ENCODE measurements at regions not wholly inside any gene's neighbourhood (a gene's known extent, or its start where the extent isn't known, plus 50 kb on each side); places are given as distances from the start of the nearest gene placed in this dataset.
"Not testable (repeated sequence)": the region's sequence is repeated elsewhere in the genome, so short reads cannot be mapped to it uniquely, and the experiment has no call there.

GRCh38 chr3:107222907-107223306 lies 154.3 kb upstream of the CCDC54 start:
- DNase-seq (ENCODE audit: low spot score) = no peak

- no peak for DNase-seq (ENCODE audit: low spot score)
Measured at GRCh38 chr3:107224026-107224596, 153.1 kb upstream of the CCDC54 start.

- DNase-seq (ENCODE audit: low spot score) = no peak
Measured at GRCh38 chr3:107227091-107227490, 150.1 kb upstream of the CCDC54 start.

- DNase-seq (ENCODE audit: low spot score) = not testable (repeated sequence)
Measured at GRCh38 chr3:107233877-107234276, 143.4 kb upstream of the CCDC54 start.

GRCh38 chr3:107235193-107235927 lies 141.9 kb upstream of the CCDC54 start:
- DNase-seq (ENCODE audit: low spot score) = no peak

- peak; percentile 67 for DNase-seq (ENCODE audit: low spot score)
Measured at GRCh38 chr3:107235928-107236315, 141.3 kb upstream of the CCDC54 start.

GRCh38 chr3:107236655-107237337 lies 140.4 kb upstream of the CCDC54 start:
- no peak for DNase-seq (ENCODE audit: low spot score)

- no peak for DNase-seq (ENCODE audit: low spot score)
Measured at GRCh38 chr3:107238787-107239186, 138.5 kb upstream of the CCDC54 start.

- no peak for DNase-seq (ENCODE audit: low spot score)
Measured at GRCh38 chr3:107239703-107240102, 137.5 kb upstream of the CCDC54 start.

- DNase-seq (ENCODE audit: low spot score) = peak; percentile 56
Measured at GRCh38 chr3:107240183-107241091, 136.8 kb upstream of the CCDC54 start.

GRCh38 chr3:107241217-107241616 lies 136.0 kb upstream of the CCDC54 start:
- no peak for DNase-seq (ENCODE audit: low spot score)

GRCh38 chr3:107242579-107242978 lies 134.7 kb upstream of the CCDC54 start:
- DNase-seq (ENCODE audit: low spot score) = no peak

GRCh38 chr3:107247116-107247515 lies 130.1 kb upstream of the CCDC54 start:
- DNase-seq (ENCODE audit: low spot score) = no peak

- no peak for DNase-seq (ENCODE audit: low spot score)
Measured at GRCh38 chr3:107249132-107249531, 128.1 kb upstream of the CCDC54 start.

GRCh38 chr3:107250221-107250620 lies 127.0 kb upstream of the CCDC54 start:
- no peak for DNase-seq (ENCODE audit: low spot score)

GRCh38 chr3:107251819-107252218 lies 125.4 kb upstream of the CCDC54 start:
- DNase-seq (ENCODE audit: low spot score) = no peak

- DNase-seq (ENCODE audit: low spot score) = no peak
Measured at GRCh38 chr3:107256963-107257362, 120.3 kb upstream of the CCDC54 start.

GRCh38 chr3:107258300-107258699 lies 118.9 kb upstream of the CCDC54 start:
- DNase-seq (ENCODE audit: low spot score) = no peak

- DNase-seq (ENCODE audit: low spot score) = no peak
Measured at GRCh38 chr3:107260207-107260606, 117.0 kb upstream of the CCDC54 start.

GRCh38 chr3:107263269-107264021 lies 113.8 kb upstream of the CCDC54 start:
- no peak for DNase-seq (ENCODE audit: low spot score)

- no peak for DNase-seq (ENCODE audit: low spot score)
Measured at GRCh38 chr3:107264888-107265287, 112.4 kb upstream of the CCDC54 start.

- DNase-seq (ENCODE audit: low spot score) = no peak
Measured at GRCh38 chr3:107265526-107265925, 111.7 kb upstream of the CCDC54 start.

Measured in HuH-7.5 (cell line).